ENCODE measurements at regions not wholly inside any gene's neighbourhood (a gene's known extent, or its start where the extent isn't known, plus 50 kb on each side); places are given as distances from the start of the nearest gene placed in this dataset.

DNA sequence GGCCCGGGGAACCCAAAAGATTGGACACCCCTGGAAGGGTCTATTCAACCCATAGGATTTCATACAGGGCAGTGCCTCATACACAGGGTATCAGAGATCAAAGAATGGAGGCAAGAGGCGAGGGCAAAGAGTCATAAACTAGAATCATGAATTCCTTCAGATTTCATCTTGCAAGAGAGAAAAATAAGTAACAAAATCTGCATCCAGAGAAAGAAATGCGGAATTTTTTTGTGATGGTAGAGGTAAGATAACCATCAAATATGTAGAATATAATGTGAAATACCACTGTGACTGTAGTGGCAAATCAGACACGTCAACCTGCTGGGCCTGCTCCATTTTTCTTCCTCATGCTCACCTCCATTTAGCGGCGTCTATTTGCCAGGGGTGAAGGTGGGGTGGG is 143.6 kb downstream of the SNX18 start:
- Histone ChIP-seq H3K27me3 (ENCODE audit: control insufficient read depth in 3 of 3, insufficient read depth in 3 of 3, low read length in 2 of 3) (no peaks in the 10 kb centered on the region), H3K27ac (ENCODE audit: low read depth in 1 of 2, low read length in 1 of 2) (no peak overlapping the region), H3K4me3 (no peak overlapping the region), H3K9ac (ENCODE audit: insufficient read depth in 1 of 2, low read length in 2 of 2) (no peak overlapping the region), H3K36me3 (ENCODE audit: control insufficient read depth in 4 of 4, insufficient read depth in 4 of 4, low read length in 4 of 4) (no peaks in the 10 kb centered on the region), H3K9me3 (ENCODE audit: control insufficient read depth in 4 of 4, insufficient read depth in 3 of 4, low read length in 3 of 4) (no peaks in the 10 kb centered on the region), H3K4me1 (ENCODE audit: control insufficient read depth in 5 of 5, insufficient read depth in 5 of 5, low read length in 5 of 5) (peaks cover 0 to 24% (median 8%) of the 10 kb centered on the region in 5 donors)
- DNase-seq (no peak), ATAC-seq (ENCODE audit: insufficient read depth, low FRiP score) (no peak)
- WGBS, 2 donors, result 98 to 99% methylated on average over 6 of the region's 6 CpGs
- TF ChIP-seq, protein P1, sequence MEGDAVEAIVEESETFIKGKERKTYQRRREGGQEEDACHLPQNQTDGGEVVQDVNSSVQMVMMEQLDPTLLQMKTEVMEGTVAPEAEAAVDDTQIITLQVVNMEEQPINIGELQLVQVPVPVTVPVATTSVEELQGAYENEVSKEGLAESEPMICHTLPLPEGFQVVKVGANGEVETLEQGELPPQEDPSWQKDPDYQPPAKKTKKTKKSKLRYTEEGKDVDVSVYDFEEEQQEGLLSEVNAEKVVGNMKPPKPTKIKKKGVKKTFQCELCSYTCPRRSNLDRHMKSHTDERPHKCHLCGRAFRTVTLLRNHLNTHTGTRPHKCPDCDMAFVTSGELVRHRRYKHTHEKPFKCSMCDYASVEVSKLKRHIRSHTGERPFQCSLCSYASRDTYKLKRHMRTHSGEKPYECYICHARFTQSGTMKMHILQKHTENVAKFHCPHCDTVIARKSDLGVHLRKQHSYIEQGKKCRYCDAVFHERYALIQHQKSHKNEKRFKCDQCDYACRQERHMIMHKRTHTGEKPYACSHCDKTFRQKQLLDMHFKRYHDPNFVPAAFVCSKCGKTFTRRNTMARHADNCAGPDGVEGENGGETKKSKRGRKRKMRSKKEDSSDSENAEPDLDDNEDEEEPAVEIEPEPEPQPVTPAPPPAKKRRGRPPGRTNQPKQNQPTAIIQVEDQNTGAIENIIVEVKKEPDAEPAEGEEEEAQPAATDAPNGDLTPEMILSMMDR (IDR thresholded peaks at IDR 0.05; ENCODE audit: control extremely low read depth, extremely low read depth), result no peak

DNA sequence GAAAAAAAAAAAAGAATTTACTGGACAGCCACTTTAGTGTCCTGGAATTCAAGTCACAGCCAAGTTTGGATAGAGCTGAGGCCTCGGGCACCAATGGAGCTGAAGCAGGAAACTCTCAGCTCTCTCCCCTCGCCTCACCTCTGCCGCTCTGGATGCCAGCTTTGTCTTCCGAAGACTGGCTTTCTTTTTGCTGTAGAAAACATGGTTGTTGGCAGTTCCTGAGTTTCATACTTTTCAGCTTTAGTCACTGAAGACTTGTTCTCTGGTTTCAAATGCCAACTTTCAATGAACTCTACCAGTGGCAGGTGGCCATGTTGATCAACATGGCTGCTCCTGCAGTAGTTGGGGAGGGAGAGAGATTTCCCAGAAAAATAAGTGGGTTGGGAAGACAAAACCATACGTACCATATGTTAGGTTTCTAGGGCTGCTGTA is 142.2 kb downstream of the SNX18 start:
- peaks cover 0 to 28% (median 8%) of the 10 kb centered on the region in 5 donors for H3K4me1 ChIP-seq (ENCODE audit: control insufficient read depth in 5 of 5, insufficient read depth in 5 of 5, low read length in 5 of 5)
- no peak for ATAC-seq (ENCODE audit: insufficient read depth, low FRiP score)
- no peak overlapping the region for H3K9ac ChIP-seq (ENCODE audit: insufficient read depth in 1 of 2, low read length in 2 of 2)
- no peak overlapping the region for H3K4me3 ChIP-seq
- H3K9me3 ChIP-seq (ENCODE audit: control insufficient read depth in 4 of 4, insufficient read depth in 3 of 4, low read length in 3 of 4), result no peaks in the 10 kb centered on the region
- DNase-seq, result peak in 1 of 3 donors; percentile 43
- TF ChIP-seq, protein P1 (IDR thresholded peaks at IDR 0.05; ENCODE audit: control extremely low read depth, extremely low read depth), result no peak
- no peaks in the 10 kb centered on the region for H3K27me3 ChIP-seq (ENCODE audit: control insufficient read depth in 3 of 3, insufficient read depth in 3 of 3, low read length in 2 of 3)
- H3K36me3 ChIP-seq (ENCODE audit: control insufficient read depth in 4 of 4, insufficient read depth in 4 of 4, low read length in 4 of 4), result no peaks in the 10 kb centered on the region
- no peak overlapping the region for H3K27ac ChIP-seq (ENCODE audit: low read depth in 1 of 2, low read length in 1 of 2)
- 66 to 80% methylated on average over 5 of the region's 5 CpGs for WGBS, 2 donors

DNA sequence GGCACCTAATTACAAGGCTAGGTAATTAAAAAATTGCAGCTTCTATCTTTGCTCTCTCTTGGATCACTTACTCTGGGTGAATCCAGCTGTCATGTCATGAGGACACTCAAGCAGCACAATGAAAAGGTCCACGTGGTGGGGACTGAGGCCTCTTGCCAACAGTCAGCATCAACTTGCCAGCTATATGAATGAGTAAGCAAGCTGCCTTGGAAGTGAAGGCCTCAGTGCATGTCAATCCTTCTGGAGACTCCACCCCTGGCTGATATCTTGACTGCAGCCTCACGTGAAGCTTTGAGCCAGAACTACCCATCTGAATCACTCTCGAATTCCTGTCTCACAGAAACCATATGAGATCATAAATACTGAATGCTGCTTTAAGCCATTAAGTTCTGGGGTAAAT is 140.5 kb downstream of the SNX18 start:
- H3K27me3 ChIP-seq (ENCODE audit: control insufficient read depth in 3 of 3, insufficient read depth in 3 of 3, low read length in 2 of 3), result no peaks in the 10 kb centered on the region
- TF ChIP-seq, protein P1 (IDR thresholded peaks at IDR 0.05; ENCODE audit: control extremely low read depth, extremely low read depth), result no peak
- H3K9ac ChIP-seq (ENCODE audit: insufficient read depth in 1 of 2, low read length in 2 of 2), result no peak overlapping the region
- ATAC-seq (ENCODE audit: insufficient read depth, low FRiP score) (no peak), DNase-seq (peak; percentile 29 to 72 (median 34))
- no peaks in the 10 kb centered on the region for H3K36me3 ChIP-seq (ENCODE audit: control insufficient read depth in 4 of 4, insufficient read depth in 4 of 4, low read length in 4 of 4)
- H3K4me3 ChIP-seq, result no peak overlapping the region
- H3K4me1 ChIP-seq (ENCODE audit: control insufficient read depth in 5 of 5, insufficient read depth in 5 of 5, low read length in 5 of 5), result peaks cover 0 to 14% (median 6%) of the 10 kb centered on the region in 5 donors
- H3K27ac ChIP-seq (ENCODE audit: low read depth in 1 of 2, low read length in 1 of 2), result no peak overlapping the region
- no peaks in the 10 kb centered on the region for H3K9me3 ChIP-seq (ENCODE audit: control insufficient read depth in 4 of 4, insufficient read depth in 3 of 4, low read length in 3 of 4)
- WGBS, 2 donors, result 85 to 90% methylated on average over 3 of the region's 3 CpGs

DNA sequence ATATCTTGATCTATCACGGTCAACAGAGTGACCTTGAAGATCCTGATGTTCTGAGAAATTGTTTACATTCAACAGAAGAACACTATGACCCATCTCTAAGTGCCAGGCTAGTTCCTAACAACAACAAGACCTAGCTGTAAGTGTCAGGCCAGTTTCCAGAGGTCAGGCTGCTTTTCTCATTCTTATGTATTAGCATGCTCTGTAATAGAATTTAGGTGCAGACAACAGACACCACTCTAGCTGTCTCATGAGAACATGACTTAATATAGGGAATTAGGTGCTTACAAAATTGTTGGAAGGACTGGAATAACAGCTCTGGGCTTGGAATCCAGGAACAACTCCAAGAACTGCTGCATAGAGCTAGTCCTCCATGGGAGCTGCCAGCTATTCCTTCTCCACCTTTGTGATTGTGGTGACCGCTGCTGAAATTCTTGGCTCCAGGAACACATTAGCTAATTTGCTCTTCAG is 138.7 kb downstream of the SNX18 start:
- Histone ChIP-seq H3K9me3 (ENCODE audit: control insufficient read depth in 4 of 4, insufficient read depth in 3 of 4, low read length in 3 of 4) (no peaks in the 10 kb centered on the region), H3K4me1 (ENCODE audit: control insufficient read depth in 5 of 5, insufficient read depth in 5 of 5, low read length in 5 of 5) (peaks cover 0 to 14% (median 4%) of the 10 kb centered on the region in 5 donors), H3K4me3 (no peak overlapping the region), H3K27me3 (ENCODE audit: control insufficient read depth in 3 of 3, insufficient read depth in 3 of 3, low read length in 2 of 3) (no peaks in the 10 kb centered on the region), H3K36me3 (ENCODE audit: control insufficient read depth in 4 of 4, insufficient read depth in 4 of 4, low read length in 4 of 4) (no peaks in the 10 kb centered on the region), H3K27ac (ENCODE audit: low read depth in 1 of 2, low read length in 1 of 2) (peak overlapping the region in 1 of 2 donors; percentile 38), H3K9ac (ENCODE audit: insufficient read depth in 1 of 2, low read length in 2 of 2) (no peak overlapping the region)
- WGBS, 2 donors, result 51 to 70% methylated on average over 2 of the region's 2 CpGs
- TF ChIP-seq, protein P1 (IDR thresholded peaks at IDR 0.05; ENCODE audit: control extremely low read depth, extremely low read depth), result no peak
- DNase-seq, result peak in 2 of 3 donors; percentile 24 to 41
- no peak for ATAC-seq (ENCODE audit: insufficient read depth, low FRiP score)

Data from lung (tissue), 11 donors.